ENCODE measurements at regions not wholly inside any gene's neighbourhood (a gene's known extent, or its start where the extent isn't known, plus 50 kb on each side); places are given as distances from the start of the nearest gene placed in this dataset.

- TF ChIP-seq CBX2 (IDR thresholded peaks at IDR 0.05; ENCODE audit: borderline replicate concordance, low read depth) (no peak), BHLHE40 (IDR thresholded peaks at IDR 0.05; ENCODE audit: low read depth, low read length) (no peak), EHF (CRISPR knock-in tag; IDR thresholded peaks at IDR 0.05) (no peak), POLR2AphosphoS2 (conservative IDR thresholded peaks at IDR 0.05; ENCODE audit: low read length) (no peak)
- ChIA-PET CTCF (no interaction called here), POLR2A (no interaction called here)
- Histone ChIP-seq H3K4me3 (no peak overlapping the region), H3K4me1 (no peaks in the 10 kb centered on the region), H3K9me3 (0 out of 3 replicates have a peak, but pooled peaks cover 5% of the 10 kb centered on the region), H3K27ac (no peak overlapping the region), H3K4me2 (no peak overlapping the region)
- ATAC-seq: no peak
- no peak for DNase-seq (ENCODE audit: low read depth in 1 of 2, low spot score in 1 of 2)
- WGBS (ENCODE audit: missing lambda C conversion rate): 61% methylated on average over 3 of the region's 3 CpGs
- no peak for FAIRE-seq
Measured at GRCh38 chr5:61738446-61738845, 406.4 kb downstream of the ZSWIM6 start.

GRCh38 chr5:61744690-61745619 lies 412.9 kb downstream of the ZSWIM6 start:
- peak in 1 of 2 experiments; percentile 58; a peak in 3 of 6 replicates for ATAC-seq
- no peak for FAIRE-seq
- peak in 1 of 2 experiments; percentile 11 for DNase-seq (ENCODE audit: low read depth in 1 of 2, low spot score in 1 of 2)

GRCh38 chr5:61746831-61747575 lies 414.9 kb downstream of the ZSWIM6 start:
- DNase-seq (ENCODE audit: low read depth in 1 of 2, low spot score in 1 of 2): no peak
- TF ChIP-seq ATOH8 (CRISPR knock-in tag; IDR thresholded peaks at IDR 0.05; ENCODE audit: low read depth) (no peak), ESRRA (IDR thresholded peaks at IDR 0.05; ENCODE audit: borderline replicate concordance, low read length) (no peak), HOXA7 (CRISPR knock-in tag; IDR thresholded peaks at IDR 0.05) (no peak), RNF2 (IDR thresholded peaks at IDR 0.05; ENCODE audit: borderline replicate concordance, low read depth) (no peak), HOXB5 (CRISPR knock-in tag; IDR thresholded peaks at IDR 0.05) (no peak), MAX (IDR thresholded peaks at IDR 0.05) (no peak), HMGXB4 (CRISPR knock-in tag; IDR thresholded peaks at IDR 0.05; ENCODE audit: borderline replicate concordance) (no peak), CBX8 (IDR thresholded peaks at IDR 0.05) (no peak), ZNF302 (CRISPR knock-in tag; IDR thresholded peaks at IDR 0.05) (no peak), SREBF2 (IDR thresholded peaks at IDR 0.05) (no peak), PBX3 (IDR thresholded peaks at IDR 0.05) (no peak), RARB (CRISPR knock-in tag; IDR thresholded peaks at IDR 0.05) (no peak), BHLHE40 (IDR thresholded peaks at IDR 0.05; ENCODE audit: low read depth, low read length) (no peak), KDM1A (IDR thresholded peaks at IDR 0.05; ENCODE audit: low read depth) (no peak), EHMT2 (IDR thresholded peaks at IDR 0.05; ENCODE audit: low read depth) (no peak)
- no peaks in the 10 kb centered on the region for H3K4me1 ChIP-seq
- no peak for ATAC-seq
- WGBS (ENCODE audit: missing lambda C conversion rate): 60% methylated on average over 7 of the region's 7 CpGs
- H3K4me2 ChIP-seq: no peak overlapping the region
- no peak overlapping the region for H3K4me3 ChIP-seq
- no peak overlapping the region for H3K27ac ChIP-seq
- no peak for FAIRE-seq
- CTCF ChIA-PET: no interaction called here
- H3K9me3 ChIP-seq: peaks cover 7% of the 10 kb centered on the region; the same call in 1 of the 3 replicates
- POLR2A ChIA-PET: no interaction called here

More at GRCh38 chr5:61744690-61745619, 412.9 kb downstream of the ZSWIM6 start:
- ChIA-PET POLR2A (no interaction called here), CTCF (no interaction called here)
- Histone ChIP-seq H3K9me3 (peaks cover 10% of the 10 kb centered on the region; the same call in 1 of the 3 replicates), H3K4me1 (no peaks in the 10 kb centered on the region), H3K4me3 (no peak overlapping the region), H3K4me2 (no peak overlapping the region), H3K27ac (no peak overlapping the region)
- 49% methylated on average over 21 of the region's 21 CpGs for WGBS (ENCODE audit: missing lambda C conversion rate)
- no peak for TF ChIP-seq NPAS2 (CRISPR knock-in tag; IDR thresholded peaks at IDR 0.05; ENCODE audit: borderline replicate concordance)
- TF ChIP-seq RNF2 (IDR thresholded peaks at IDR 0.05; ENCODE audit: borderline replicate concordance, low read depth): no peak
- peak in 1 of 2 experiments; percentile 19; a peak in 1 of 5 replicates for TF ChIP-seq RAD21 (conservative IDR thresholded peaks at IDR 0.05 in 1 of 2, IDR thresholded peaks at IDR 0.05 in 1 of 2)
- TF ChIP-seq ESRRA (IDR thresholded peaks at IDR 0.05; ENCODE audit: borderline replicate concordance, low read length): no peak
- TF ChIP-seq FOSB (CRISPR knock-in tag; IDR thresholded peaks at IDR 0.05): no peak
- TF ChIP-seq HOXB5 (CRISPR knock-in tag; IDR thresholded peaks at IDR 0.05): no peak
- no peak for TF ChIP-seq GATA3 (IDR thresholded peaks at IDR 0.05; ENCODE audit: borderline replicate concordance)
